Loucy (cell line): ENCODE measurements at regions not wholly inside any gene's neighbourhood (a gene's known extent, or its start where the extent isn't known, plus 50 kb on each side); places are given as distances from the start of the nearest gene placed in this dataset.

Source experiments
- H2AFZ ChIP-seq: fragments of 200-600 bp; sonication (generic); 2 replicates; pipeline ENCODE4 v1.6.0; 2016; ENCODE audit warnings: antibody characterized with exemption, mild to moderate bottlenecking, low read length, moderate library complexity
- H3F3A ChIP-seq: fragments of 200-600 bp; 2 replicates; pipeline ENCODE4 v1.6.0; 2016; ENCODE audit warnings: antibody characterized with exemption, low read depth, mild to moderate bottlenecking
- H3K27me3 ChIP-seq: fragments of 200-600 bp; sonication (generic); 2 replicates; pipeline ENCODE4 v1.6.1; 2014; ENCODE audit warnings: low read length, mild to moderate bottlenecking; ENCODE audit not compliant: insufficient read depth, poor library complexity, severe bottlenecking
- H3K36me3 ChIP-seq: fragments of 200-600 bp; sonication (generic); 2 replicates; pipeline ENCODE4 v1.6.1; 2016; ENCODE audit warnings: low read length; ENCODE audit not compliant: insufficient read depth
- H3K4me1 ChIP-seq: fragments of 200-600 bp; sonication (generic); 2 replicates; pipeline ENCODE4 v1.5.1; 2014; ENCODE audit warnings: low read length, mild to moderate bottlenecking; ENCODE audit not compliant: insufficient read depth, poor library complexity, severe bottlenecking
- H3K4me2 ChIP-seq: fragments of 200-600 bp; sonication (generic); 2 replicates; pipeline ENCODE4 v1.6.0; 2014; ENCODE audit warnings: antibody characterized with exemption, low read length, low read depth, mild to moderate bottlenecking; ENCODE audit not compliant: poor library complexity, severe bottlenecking
- H3K4me3 ChIP-seq: fragments of 200-600 bp; sonication (generic); 2 replicates; pipeline ENCODE4 v1.5.1; 2014; ENCODE audit warnings: low read length, mild to moderate bottlenecking, mixed read lengths; ENCODE audit not compliant: poor library complexity, severe bottlenecking
- H3K79me2 ChIP-seq: fragments of 200-600 bp; sonication (generic); 2 replicates; pipeline ENCODE4 v1.6.1; 2014; ENCODE audit warnings: low read length; ENCODE audit not compliant: insufficient read depth
- H3K9ac ChIP-seq: fragments of 200-600 bp; sonication (generic); 2 replicates; pipeline ENCODE4 v1.6.0; 2014; ENCODE audit warnings: mild to moderate bottlenecking, low read depth, low read length, moderate library complexity; ENCODE audit not compliant: poor library complexity, severe bottlenecking
- H3K9me2 ChIP-seq: fragments of 200-600 bp; sonication (generic); replicated peaks from 2 replicates; pipeline ENCODE4 v1.6.1; 2016; ENCODE audit warnings: low read depth, low read length, mixed read lengths
- H3K9me3 ChIP-seq: fragments of 200-600 bp; sonication (generic); 2 replicates; pipeline ENCODE4 v1.6.1; 2014; ENCODE audit warnings: mild to moderate bottlenecking, antibody characterized with exemption, low read length, low read depth; ENCODE audit not compliant: insufficient read depth
- H4K20me1 ChIP-seq: fragments of 200-600 bp; sonication (generic); 2 replicates; pipeline ENCODE4 v1.6.0; 2014; ENCODE audit warnings: antibody characterized with exemption, low read length, mild to moderate bottlenecking; ENCODE audit not compliant: insufficient read depth, poor library complexity, severe bottlenecking
- EZH2phosphoT487 ChIP-seq: fragments of 200-600 bp; IDR thresholded peaks from 2 replicates; pipeline ENCODE4 v1.6.1; 2018; ENCODE audit warnings: antibody characterized with exemption, mild to moderate bottlenecking, moderate library complexity, borderline replicate concordance
- TF ChIP-seq, protein P1 (sequence below): fragments of 200-600 bp; sonication (generic); conservative IDR thresholded peaks from 2 replicates; pipeline ENCODE4 v1.5.1; 2014; ENCODE audit warnings: mild to moderate bottlenecking, antibody characterized with exemption, low read length

DNA sequence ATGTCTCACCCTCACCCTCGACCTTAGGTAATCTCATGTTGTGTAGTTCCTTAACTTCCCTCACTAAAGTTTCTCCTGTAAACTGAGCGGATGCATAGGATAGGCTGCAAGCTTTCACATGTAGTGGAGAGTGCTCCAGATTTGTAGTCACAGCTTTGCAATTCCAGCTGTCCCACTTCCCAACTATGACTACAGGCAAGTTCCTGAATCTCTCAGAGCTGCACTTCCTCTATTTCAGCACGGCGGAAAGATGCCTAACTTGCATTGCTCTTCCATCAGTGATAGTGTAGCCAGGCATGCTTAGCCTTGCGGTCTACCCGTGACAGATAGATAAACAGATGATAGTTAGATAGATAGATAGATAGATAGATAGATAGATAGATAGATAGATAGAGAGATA, 183.1 kb upstream of the CCDC68 start:
- no peak overlapping the region for H3K4me3 ChIP-seq
- H4K20me1 ChIP-seq = no peaks in the 10 kb centered on the region
- no peaks in the 10 kb centered on the region for H3K36me3 ChIP-seq
- no peaks in the 10 kb centered on the region for H3K79me2 ChIP-seq
- no peaks in the 10 kb centered on the region for H3K4me1 ChIP-seq
- no peaks in the 10 kb centered on the region for H3F3A ChIP-seq
- TF ChIP-seq, protein P1, sequence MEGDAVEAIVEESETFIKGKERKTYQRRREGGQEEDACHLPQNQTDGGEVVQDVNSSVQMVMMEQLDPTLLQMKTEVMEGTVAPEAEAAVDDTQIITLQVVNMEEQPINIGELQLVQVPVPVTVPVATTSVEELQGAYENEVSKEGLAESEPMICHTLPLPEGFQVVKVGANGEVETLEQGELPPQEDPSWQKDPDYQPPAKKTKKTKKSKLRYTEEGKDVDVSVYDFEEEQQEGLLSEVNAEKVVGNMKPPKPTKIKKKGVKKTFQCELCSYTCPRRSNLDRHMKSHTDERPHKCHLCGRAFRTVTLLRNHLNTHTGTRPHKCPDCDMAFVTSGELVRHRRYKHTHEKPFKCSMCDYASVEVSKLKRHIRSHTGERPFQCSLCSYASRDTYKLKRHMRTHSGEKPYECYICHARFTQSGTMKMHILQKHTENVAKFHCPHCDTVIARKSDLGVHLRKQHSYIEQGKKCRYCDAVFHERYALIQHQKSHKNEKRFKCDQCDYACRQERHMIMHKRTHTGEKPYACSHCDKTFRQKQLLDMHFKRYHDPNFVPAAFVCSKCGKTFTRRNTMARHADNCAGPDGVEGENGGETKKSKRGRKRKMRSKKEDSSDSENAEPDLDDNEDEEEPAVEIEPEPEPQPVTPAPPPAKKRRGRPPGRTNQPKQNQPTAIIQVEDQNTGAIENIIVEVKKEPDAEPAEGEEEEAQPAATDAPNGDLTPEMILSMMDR = no peak
- no peak for TF ChIP-seq EZH2phosphoT487
- H3K9me3 ChIP-seq = no peaks in the 10 kb centered on the region
- no peaks in the 10 kb centered on the region for H3K27me3 ChIP-seq
- no peak overlapping the region for H3K4me2 ChIP-seq
- no peak overlapping the region for H2AFZ ChIP-seq
- H3K9ac ChIP-seq = no peak overlapping the region
- no peaks in the 10 kb centered on the region for H3K9me2 ChIP-seq

DNA sequence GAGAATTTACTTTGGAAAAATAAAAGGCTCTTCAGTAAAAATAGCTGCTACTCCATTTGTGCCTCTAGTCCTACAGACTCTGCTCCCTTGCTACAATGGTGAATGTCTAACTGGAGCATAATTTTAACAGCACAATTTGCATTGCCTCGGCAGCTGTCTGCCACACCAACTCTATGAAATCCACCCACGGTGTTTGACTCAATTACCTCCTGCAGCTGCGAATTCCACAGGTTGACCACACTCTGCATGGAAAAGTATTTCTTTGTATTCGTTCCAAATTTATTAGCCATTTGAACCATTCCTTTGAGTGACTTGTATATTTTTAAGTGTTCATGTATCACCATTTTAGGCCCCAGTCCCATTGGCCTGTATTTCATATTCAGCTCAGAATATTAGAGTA, 182.1 kb upstream of the CCDC68 start:
- TF ChIP-seq, protein P1 = no peak
- Histone ChIP-seq H3F3A (no peaks in the 10 kb centered on the region), H3K36me3 (no peaks in the 10 kb centered on the region), H3K79me2 (no peaks in the 10 kb centered on the region), H3K9ac (no peak overlapping the region), H3K4me2 (no peak overlapping the region), H3K9me3 (no peaks in the 10 kb centered on the region), H3K27me3 (no peaks in the 10 kb centered on the region), H4K20me1 (no peaks in the 10 kb centered on the region), H3K4me1 (no peaks in the 10 kb centered on the region), H3K9me2 (no peaks in the 10 kb centered on the region), H2AFZ (no peak overlapping the region), H3K4me3 (no peak overlapping the region)

DNA sequence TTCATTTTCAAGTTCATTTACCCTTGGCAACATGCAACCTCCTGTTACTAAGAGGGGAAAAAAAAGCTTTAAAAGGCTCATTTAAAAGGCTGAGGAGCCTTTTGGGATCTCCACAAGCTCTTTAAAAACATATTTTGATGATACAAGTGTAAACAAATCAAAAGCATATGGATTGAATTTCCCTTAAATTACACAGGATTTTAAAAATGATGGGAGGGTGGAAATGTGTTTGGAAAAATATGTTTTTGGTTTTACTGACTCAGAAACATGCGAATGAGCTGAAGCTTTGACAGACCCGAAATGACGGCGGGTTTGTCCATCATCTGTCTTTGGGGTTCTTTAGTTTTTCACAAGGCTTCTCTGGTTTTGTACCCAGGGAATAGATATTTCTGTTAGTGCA, 180.6 kb upstream of the CCDC68 start:
- no peak overlapping the region for H2AFZ ChIP-seq
- H3F3A ChIP-seq = no peaks in the 10 kb centered on the region
- no peaks in the 10 kb centered on the region for H3K4me1 ChIP-seq
- H3K9ac ChIP-seq = no peak overlapping the region
- no peaks in the 10 kb centered on the region for H3K9me2 ChIP-seq
- no peaks in the 10 kb centered on the region for H3K79me2 ChIP-seq
- no peak overlapping the region for H3K4me2 ChIP-seq
- TF ChIP-seq EZH2phosphoT487 = no peak
- TF ChIP-seq, protein P1 = no peak
- H3K4me3 ChIP-seq = no peak overlapping the region
- no peaks in the 10 kb centered on the region for H4K20me1 ChIP-seq
- H3K27me3 ChIP-seq = no peaks in the 10 kb centered on the region
- no peaks in the 10 kb centered on the region for H3K9me3 ChIP-seq
- H3K36me3 ChIP-seq = no peaks in the 10 kb centered on the region
